Kidney epithelial cell (primary cell): ENCODE measurements at regions not wholly inside any gene's neighbourhood (a gene's known extent, or its start where the extent isn't known, plus 50 kb on each side); places are given as distances from the start of the nearest gene placed in this dataset.

Experiments used
- DNase-seq: peaks from one replicate; pipeline ENCODE4 v3.0.0-alpha.2; 2010; ENCODE audit warnings: low read depth
- H3K27me3 ChIP-seq: 2 replicates; pipeline ENCODE4 v1.6.0; 2011; ENCODE audit warnings: low read length; ENCODE audit not compliant: control insufficient read depth, insufficient read depth
- H3K36me3 ChIP-seq: 2 replicates; pipeline ENCODE4 v1.5.1; 2011; ENCODE audit warnings: low read length; ENCODE audit not compliant: control insufficient read depth, insufficient read depth
- H3K4me3 ChIP-seq: 2 replicates; pipeline ENCODE4 v1.5.1; 2011; ENCODE audit warnings: low read depth, mild to moderate bottlenecking, control low read depth, low read length
- CTCF ChIP-seq: IDR thresholded peaks from 2 replicates; pipeline ENCODE4 v1.5.1; 2011; ENCODE audit warnings: mild to moderate bottlenecking, moderate library complexity, low read length, control low read depth, inconsistent platforms; ENCODE audit not compliant: insufficient read depth, poor library complexity, severe bottlenecking

GRCh38 chr1:191585095-191585494 is 573.2 kb upstream of the RGS18 start:
- H3K27me3 ChIP-seq: no peaks in the 10 kb centered on the region
- DNase-seq: no peak
- H3K4me3 ChIP-seq: no peak overlapping the region
- H3K36me3 ChIP-seq: no peaks in the 10 kb centered on the region
- TF ChIP-seq CTCF: no peak

GRCh38 chr1:191588905-191589304 is 569.4 kb upstream of the RGS18 start:
- Histone ChIP-seq H3K4me3 (no peak overlapping the region), H3K27me3 (no peaks in the 10 kb centered on the region), H3K36me3 (no peaks in the 10 kb centered on the region)
- no peak for DNase-seq
- TF ChIP-seq CTCF: no peak

- no peak for DNase-seq
- no peak for TF ChIP-seq CTCF
- no peaks in the 10 kb centered on the region for H3K36me3 ChIP-seq
- H3K27me3 ChIP-seq: no peaks in the 10 kb centered on the region
- H3K4me3 ChIP-seq: no peak overlapping the region
Observed at GRCh38 chr1:191589536-191589935, 568.7 kb upstream of the RGS18 start.

GRCh38 chr1:191590578-191590977 is 567.7 kb upstream of the RGS18 start:
- no peaks in the 10 kb centered on the region for H3K27me3 ChIP-seq
- no peak for DNase-seq
- TF ChIP-seq CTCF: no peak

GRCh38 chr1:191592039-191592438 is 566.2 kb upstream of the RGS18 start:
- H3K36me3 ChIP-seq: no peaks in the 10 kb centered on the region
- no peaks in the 10 kb centered on the region for H3K27me3 ChIP-seq
- TF ChIP-seq CTCF: no peak
- no peak for DNase-seq
- no peak overlapping the region for H3K4me3 ChIP-seq

More at GRCh38 chr1:191590578-191590977, 567.7 kb upstream of the RGS18 start:
- no peaks in the 10 kb centered on the region for H3K36me3 ChIP-seq
- no peak overlapping the region for H3K4me3 ChIP-seq

- H3K27me3 ChIP-seq: no peaks in the 10 kb centered on the region
- no peak for DNase-seq
- no peak overlapping the region for H3K4me3 ChIP-seq
- no peaks in the 10 kb centered on the region for H3K36me3 ChIP-seq
- no peak for TF ChIP-seq CTCF
Observed at GRCh38 chr1:191592907-191593306, 565.4 kb upstream of the RGS18 start.
